ENCODE measurements at regions not wholly inside any gene's neighbourhood (a gene's known extent, or its start where the extent isn't known, plus 50 kb on each side); places are given as distances from the start of the nearest gene placed in this dataset.

GRCh38 chr12:27907766-27908165 is 64.8 kb downstream of the PTHLH start:
- DNase-seq (ENCODE audit: low read depth) = no peak

GRCh38 chr12:27906658-27907473 is 65.7 kb downstream of the PTHLH start:
- DNase-seq (ENCODE audit: low read depth) = no peak

GRCh38 chr12:27906127-27906500 is 66.4 kb downstream of the PTHLH start:
- DNase-seq (ENCODE audit: low read depth) = no peak

- DNase-seq (ENCODE audit: low read depth) = no peak
Observed at GRCh38 chr12:27905285-27906126, 67.0 kb downstream of the PTHLH start.

GRCh38 chr12:27902651-27903050 is 69.9 kb downstream of the PTHLH start:
- DNase-seq (ENCODE audit: low read depth) = no peak

- no peak for DNase-seq (ENCODE audit: low read depth)
Observed at GRCh38 chr12:27901959-27902358, 70.6 kb downstream of the PTHLH start.

GRCh38 chr12:27900920-27901879 is 71.3 kb downstream of the PTHLH start:
- no peak for DNase-seq (ENCODE audit: low read depth)

- DNase-seq (ENCODE audit: low read depth) = no peak
Observed at GRCh38 chr12:27899151-27899661, 73.3 kb downstream of the PTHLH start.

- no peak for DNase-seq (ENCODE audit: low read depth)
Observed at GRCh38 chr12:27898022-27898421, 74.5 kb downstream of the PTHLH start.

GRCh38 chr12:27896419-27896990 is 76.0 kb downstream of the PTHLH start:
- no peak for DNase-seq (ENCODE audit: low read depth)

GRCh38 chr12:27894309-27894708 is 78.2 kb downstream of the PTHLH start:
- DNase-seq (ENCODE audit: low read depth) = no peak

GRCh38 chr12:27879708-27880107 is 92.8 kb downstream of the PTHLH start:
- DNase-seq (ENCODE audit: low read depth) = no peak

- no peak for DNase-seq (ENCODE audit: low read depth)
Observed at GRCh38 chr12:27875677-27876076, 95.6 kb upstream of the MANSC4 start.

- no peak for DNase-seq (ENCODE audit: low read depth)
Observed at GRCh38 chr12:27873010-27873409, 93.0 kb upstream of the MANSC4 start.

- no peak for DNase-seq (ENCODE audit: low read depth)
Observed at GRCh38 chr12:27871946-27872345, 91.9 kb upstream of the MANSC4 start.

GRCh38 chr12:27870939-27871338 is 90.9 kb upstream of the MANSC4 start:
- DNase-seq (ENCODE audit: low read depth) = no peak

- DNase-seq (ENCODE audit: low read depth) = no peak
Observed at GRCh38 chr12:27869567-27869966, 89.5 kb upstream of the MANSC4 start.

GRCh38 chr12:27868139-27868538 is 88.1 kb upstream of the MANSC4 start:
- DNase-seq (ENCODE audit: low read depth) = no peak

GRCh38 chr12:27866373-27867101 is 86.5 kb upstream of the MANSC4 start:
- DNase-seq (ENCODE audit: low read depth) = no peak

- DNase-seq (ENCODE audit: low read depth) = no peak
Observed at GRCh38 chr12:27865421-27865820, 85.4 kb upstream of the MANSC4 start.

- DNase-seq (ENCODE audit: low read depth) = no peak
Observed at GRCh38 chr12:27864521-27864920, 84.5 kb upstream of the MANSC4 start.

Data from forelimb muscle (tissue), 1 donor.